Effector memory CD8-positive, alpha-beta T cell (primary cell): ENCODE measurements at regions not wholly inside any gene's neighbourhood (a gene's known extent, or its start where the extent isn't known, plus 50 kb on each side); places are given as distances from the start of the nearest gene placed in this dataset.

Source experiments
- ATAC-seq: fragments of 150-1000 bp; cut with Tn5 transposase; replicated peaks from 2 replicates; pipeline ENCODE4 v1.10.0; 2021; ENCODE audit warnings: mild to moderate bottlenecking, moderate library complexity
- DNase-seq, 3 experiments: peaks; one replicate each; pipeline ENCODE4 v3.0.0; 2021
- H3K27ac Mint-ChIP-seq, 2 donors: one replicate each; pipeline ENCODE4 v1.8.0; 2022; ENCODE audit warnings: mild to moderate bottlenecking in 2 of 2, mixed read lengths in 2 of 2, moderate library complexity in 2 of 2
- H3K27me3 Mint-ChIP-seq, 2 donors: one replicate each; pipeline ENCODE4 v1.8.0; 2022; ENCODE audit warnings: mixed read lengths in 2 of 2
- H3K36me3 Mint-ChIP-seq: one replicate; pipeline ENCODE4 v1.8.0; 2022; ENCODE audit warnings: mild to moderate bottlenecking, moderate library complexity, mixed read lengths; ENCODE audit not compliant: insufficient read depth
- H3K4me1 Mint-ChIP-seq, 2 donors: one replicate each; pipeline ENCODE4 v1.8.0; 2022; ENCODE audit warnings: low read depth in 2 of 2, mixed read lengths in 2 of 2
- H3K4me3 Mint-ChIP-seq, 2 donors: one replicate each; pipeline ENCODE4 v1.8.0; 2022; ENCODE audit warnings: mild to moderate bottlenecking in 2 of 2, mixed read lengths in 2 of 2, moderate library complexity in 2 of 2
- H3K9me3 Mint-ChIP-seq, 2 donors: one replicate each; pipeline ENCODE4 v1.8.0; 2022; ENCODE audit warnings: mixed read lengths in 2 of 2

- H3K9me3 Mint-ChIP-seq = peaks cover 0 to 3% of the 10 kb centered on the region in 2 donors
- H3K27ac Mint-ChIP-seq = no peak overlapping the region
- peaks cover 3% of the 10 kb centered on the region for H3K36me3 Mint-ChIP-seq
- ATAC-seq (no peak), DNase-seq (no peak)
- no peaks in the 10 kb centered on the region for H3K27me3 Mint-ChIP-seq
- H3K4me3 Mint-ChIP-seq = no peak overlapping the region
- H3K4me1 Mint-ChIP-seq = no peaks in the 10 kb centered on the region
Observed at GRCh38 chr11:127059286-127059685, 58.7 kb upstream of the KIRREL3 start.

GRCh38 chr11:127058524-127058923 lies 58.0 kb upstream of the KIRREL3 start:
- no peak for ATAC-seq
- peaks cover 3% of the 10 kb centered on the region for H3K36me3 Mint-ChIP-seq
- H3K27ac Mint-ChIP-seq = no peak overlapping the region
- no peaks in the 10 kb centered on the region for H3K27me3 Mint-ChIP-seq
- H3K4me1 Mint-ChIP-seq = no peaks in the 10 kb centered on the region
- H3K4me3 Mint-ChIP-seq = no peak overlapping the region
- peaks cover 0 to 3% of the 10 kb centered on the region in 2 donors for H3K9me3 Mint-ChIP-seq
- no peak for DNase-seq

DNA sequence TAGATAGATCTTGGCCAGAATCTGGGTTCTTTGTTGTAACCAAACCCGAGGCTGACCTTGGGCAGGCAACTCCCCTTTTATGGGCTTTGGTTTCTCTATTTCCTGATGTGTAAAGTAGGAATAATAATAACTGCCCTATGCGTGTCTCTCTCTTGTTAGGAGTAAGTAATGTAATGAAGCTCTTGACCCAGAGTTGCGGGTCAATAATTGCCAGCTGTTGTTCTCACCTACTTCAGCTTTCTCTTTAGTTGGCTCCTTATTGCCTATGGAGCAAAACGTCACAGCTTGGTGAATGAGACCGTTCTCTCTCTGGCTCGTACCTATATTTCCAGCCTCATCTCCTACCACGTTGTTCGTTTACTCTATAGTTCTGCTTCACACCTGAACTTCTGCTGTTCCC lies 56.6 kb upstream of the KIRREL3 start:
- Mint-ChIP-seq H3K36me3 (peaks cover 3% of the 10 kb centered on the region), H3K27me3 (no peaks in the 10 kb centered on the region), H3K9me3 (peaks cover 0 to 4% of the 10 kb centered on the region in 2 donors), H3K4me1 (no peaks in the 10 kb centered on the region), H3K4me3 (no peak overlapping the region), H3K27ac (no peak overlapping the region)
- DNase-seq = no peak
- no peak for ATAC-seq

DNA sequence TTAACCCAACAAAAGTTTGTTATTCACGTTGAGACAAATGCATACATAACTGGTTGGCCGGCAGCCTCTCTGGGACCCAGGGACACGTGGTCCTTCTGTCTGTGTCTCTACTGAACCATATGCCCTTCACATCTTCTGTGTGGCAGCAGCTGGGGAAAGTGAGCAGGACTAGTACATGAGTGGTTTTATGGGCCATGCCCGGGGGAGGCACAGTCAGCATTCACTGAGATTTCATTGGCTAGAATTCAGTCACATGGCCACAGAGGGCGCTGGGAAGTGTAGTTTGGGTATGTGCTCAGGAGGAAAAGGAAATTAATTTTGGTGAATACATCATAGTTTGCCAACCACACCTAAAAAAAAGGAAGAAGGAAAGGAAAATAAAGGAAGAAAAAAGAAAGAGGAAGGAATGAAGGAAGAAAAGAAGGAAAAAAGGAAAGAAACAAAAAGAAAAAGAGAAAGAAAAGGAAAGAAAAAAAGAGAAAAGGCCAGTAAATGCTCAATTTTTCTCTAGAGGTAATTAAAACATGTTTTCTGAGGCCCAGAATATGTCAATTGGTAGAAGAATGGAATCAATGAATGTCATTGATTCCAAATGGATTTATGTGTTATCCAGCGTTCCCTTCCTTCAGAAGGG lies 55.9 kb upstream of the KIRREL3 start:
- DNase-seq = no peak

GRCh38 chr11:127055236-127055635 lies 54.7 kb upstream of the KIRREL3 start:
- no peak for DNase-seq
- Mint-ChIP-seq H3K27me3 (no peaks in the 10 kb centered on the region), H3K4me3 (no peak overlapping the region)

More for the DNA sequence above, 55.9 kb upstream of the KIRREL3 start:
- Mint-ChIP-seq H3K36me3 (peaks cover 3% of the 10 kb centered on the region), H3K4me3 (no peak overlapping the region), H3K27ac (no peak overlapping the region), H3K27me3 (no peaks in the 10 kb centered on the region), H3K9me3 (peaks cover 0 to 4% of the 10 kb centered on the region in 2 donors), H3K4me1 (no peaks in the 10 kb centered on the region)
- ATAC-seq = no peak

GRCh38 chr11:127054153-127054552 lies 53.6 kb upstream of the KIRREL3 start:
- ATAC-seq (no peak), DNase-seq (no peak)
- Mint-ChIP-seq H3K27me3 (no peaks in the 10 kb centered on the region), H3K36me3 (no peaks in the 10 kb centered on the region), H3K4me3 (no peak overlapping the region), H3K4me1 (no peaks in the 10 kb centered on the region), H3K27ac (no peak overlapping the region), H3K9me3 (peaks cover 0 to 4% of the 10 kb centered on the region in 2 donors)

More at GRCh38 chr11:127055236-127055635, 54.7 kb upstream of the KIRREL3 start:
- Mint-ChIP-seq H3K27ac (no peak overlapping the region), H3K9me3 (peaks cover 0 to 4% of the 10 kb centered on the region in 2 donors), H3K4me1 (no peaks in the 10 kb centered on the region), H3K36me3 (peaks cover 3% of the 10 kb centered on the region)
- no peak for ATAC-seq

- H3K27me3 Mint-ChIP-seq = no peaks in the 10 kb centered on the region
- H3K4me3 Mint-ChIP-seq = no peak overlapping the region
- DNase-seq (no peak), ATAC-seq (no peak)
- peaks cover 0 to 4% of the 10 kb centered on the region in 2 donors for H3K9me3 Mint-ChIP-seq
- no peaks in the 10 kb centered on the region for H3K36me3 Mint-ChIP-seq
- no peak overlapping the region for H3K27ac Mint-ChIP-seq
- H3K4me1 Mint-ChIP-seq = no peaks in the 10 kb centered on the region
Observed at GRCh38 chr11:127052404-127052803, 51.8 kb upstream of the KIRREL3 start.
